WERI-Rb-1 (cell line): ENCODE measurements at regions not wholly inside any gene's neighbourhood (a gene's known extent, or its start where the extent isn't known, plus 50 kb on each side); places are given as distances from the start of the nearest gene placed in this dataset.

Source experiments
- DNase-seq: peaks from one replicate; pipeline ENCODE4 v3.0.0-alpha.2; 2020
- H3K27ac ChIP-seq: fragments of 250-450 bp; sonication (Bioruptor Pico); 2 replicates; pipeline ENCODE4 v1.5.1; 2020; ENCODE audit warnings: mild to moderate bottlenecking, moderate library complexity
- H3K27me3 ChIP-seq: fragments of 250-450 bp; sonication (Bioruptor Pico); 2 replicates; pipeline ENCODE4 v1.5.1; 2021; ENCODE audit warnings: mild to moderate bottlenecking, low read depth, moderate library complexity; ENCODE audit not compliant: insufficient read depth, severe bottlenecking
- H3K36me3 ChIP-seq: fragments of 250-450 bp; sonication (Bioruptor Pico); 2 replicates; pipeline ENCODE4 v1.5.1; 2020; ENCODE audit warnings: mild to moderate bottlenecking, moderate library complexity
- H3K4me3 ChIP-seq: 2 replicates; pipeline ENCODE4 v1.5.1; 2011; ENCODE audit warnings: low read depth, mild to moderate bottlenecking, control low read depth, low read length
- H3K9me3 ChIP-seq: fragments of 250-450 bp; sonication (Bioruptor Pico); 2 replicates; pipeline ENCODE4 v1.5.1; 2021; ENCODE audit warnings: mild to moderate bottlenecking, moderate library complexity; ENCODE audit not compliant: severe bottlenecking
- TF ChIP-seq, protein P1 (sequence below): IDR thresholded peaks from 2 replicates; pipeline ENCODE4 v1.5.1; 2011; ENCODE audit warnings: low read depth, mild to moderate bottlenecking, control low read depth, inconsistent platforms, low read length

DNA sequence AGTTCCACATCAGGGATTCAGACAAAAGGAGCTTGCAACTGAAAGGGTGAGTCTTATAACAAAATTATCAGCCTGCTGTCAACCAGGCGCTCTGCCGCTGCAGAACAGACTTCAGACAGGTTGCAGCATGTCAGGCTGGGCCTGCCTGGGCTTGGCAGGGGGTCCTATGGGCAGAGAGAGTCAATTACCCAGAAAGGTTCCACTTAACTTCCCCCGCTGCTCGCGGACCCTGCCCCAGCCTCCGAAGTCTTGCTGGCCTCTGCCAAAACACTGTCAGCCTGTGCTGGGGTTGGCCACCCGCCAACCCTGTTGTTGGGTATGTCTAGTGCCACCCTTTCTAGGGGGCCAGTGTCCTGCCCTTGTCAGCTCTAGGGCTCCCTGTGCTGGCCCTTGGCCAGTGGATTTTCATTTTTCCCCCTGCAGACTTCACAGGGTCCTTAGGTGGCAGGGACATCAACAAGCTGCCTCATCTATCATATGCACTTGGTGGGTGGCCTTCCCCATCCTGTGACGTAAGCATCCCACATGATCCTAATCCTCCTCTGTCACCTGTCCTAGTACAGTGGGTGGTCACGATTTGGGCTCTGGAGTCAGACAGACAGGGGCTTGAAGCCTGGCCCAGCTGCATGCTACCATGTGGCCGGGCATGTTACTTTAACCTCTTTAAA lies 166.5 kb upstream of the CADM1 start:
- Histone ChIP-seq H3K27me3 (no peaks in the 10 kb centered on the region), H3K27ac (no peak overlapping the region), H3K36me3 (no peaks in the 10 kb centered on the region), H3K4me3 (no peak overlapping the region), H3K9me3 (no peaks in the 10 kb centered on the region)
- TF ChIP-seq, protein P1, sequence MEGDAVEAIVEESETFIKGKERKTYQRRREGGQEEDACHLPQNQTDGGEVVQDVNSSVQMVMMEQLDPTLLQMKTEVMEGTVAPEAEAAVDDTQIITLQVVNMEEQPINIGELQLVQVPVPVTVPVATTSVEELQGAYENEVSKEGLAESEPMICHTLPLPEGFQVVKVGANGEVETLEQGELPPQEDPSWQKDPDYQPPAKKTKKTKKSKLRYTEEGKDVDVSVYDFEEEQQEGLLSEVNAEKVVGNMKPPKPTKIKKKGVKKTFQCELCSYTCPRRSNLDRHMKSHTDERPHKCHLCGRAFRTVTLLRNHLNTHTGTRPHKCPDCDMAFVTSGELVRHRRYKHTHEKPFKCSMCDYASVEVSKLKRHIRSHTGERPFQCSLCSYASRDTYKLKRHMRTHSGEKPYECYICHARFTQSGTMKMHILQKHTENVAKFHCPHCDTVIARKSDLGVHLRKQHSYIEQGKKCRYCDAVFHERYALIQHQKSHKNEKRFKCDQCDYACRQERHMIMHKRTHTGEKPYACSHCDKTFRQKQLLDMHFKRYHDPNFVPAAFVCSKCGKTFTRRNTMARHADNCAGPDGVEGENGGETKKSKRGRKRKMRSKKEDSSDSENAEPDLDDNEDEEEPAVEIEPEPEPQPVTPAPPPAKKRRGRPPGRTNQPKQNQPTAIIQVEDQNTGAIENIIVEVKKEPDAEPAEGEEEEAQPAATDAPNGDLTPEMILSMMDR: no peak
- DNase-seq: peak; percentile 24

GRCh38 chr11:115665958-115666357 lies 161.7 kb upstream of the CADM1 start:
- TF ChIP-seq, protein P1: no peak
- Histone ChIP-seq H3K36me3 (no peaks in the 10 kb centered on the region), H3K27ac (no peak overlapping the region), H3K4me3 (no peak overlapping the region), H3K9me3 (no peaks in the 10 kb centered on the region), H3K27me3 (no peaks in the 10 kb centered on the region)
- no peak for DNase-seq

DNA sequence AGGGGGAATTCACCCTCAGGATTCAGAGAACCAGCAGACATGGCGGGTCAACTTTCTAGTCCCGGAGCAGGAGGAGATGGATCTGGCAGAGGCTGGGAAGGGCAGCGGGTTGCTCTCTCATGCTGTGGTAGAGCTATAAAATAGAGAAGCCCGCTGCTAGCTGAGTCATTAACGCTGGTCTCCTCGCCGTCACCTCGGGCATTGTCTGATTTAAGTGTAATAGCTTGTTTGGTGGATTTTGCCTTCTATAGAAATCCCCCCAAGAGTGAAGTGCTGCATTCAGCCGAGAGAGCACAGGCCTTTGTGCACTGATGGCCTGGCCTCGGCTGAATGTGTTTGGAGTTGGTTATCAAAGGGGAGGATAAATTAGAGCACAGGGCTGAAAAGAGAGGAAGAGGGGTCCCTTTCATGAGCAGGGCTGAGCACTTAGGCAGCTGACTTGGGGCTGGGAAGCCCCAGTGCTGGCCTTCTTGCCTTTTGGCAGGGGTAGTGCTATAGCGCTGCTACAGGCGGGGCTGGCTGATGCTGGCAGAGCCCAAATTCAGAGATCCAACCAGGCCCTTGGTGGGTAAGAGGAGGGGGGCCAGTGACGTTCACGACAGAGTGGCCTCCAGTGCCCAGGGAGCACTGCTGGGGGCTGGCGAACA lies 161.1 kb upstream of the CADM1 start:
- Histone ChIP-seq H3K36me3 (no peaks in the 10 kb centered on the region), H3K4me3 (no peak overlapping the region), H3K9me3 (no peaks in the 10 kb centered on the region), H3K27ac (no peak overlapping the region), H3K27me3 (no peaks in the 10 kb centered on the region)
- no peak for DNase-seq
- TF ChIP-seq, protein P1: no peak

- Histone ChIP-seq H3K4me3 (no peak overlapping the region), H3K27me3 (peaks cover 9% of the 10 kb centered on the region), H3K36me3 (no peaks in the 10 kb centered on the region), H3K9me3 (no peaks in the 10 kb centered on the region), H3K27ac (no peak overlapping the region)
- no peak for DNase-seq
- TF ChIP-seq, protein P1: no peak
These were observed 160.1 kb upstream of the CADM1 start for GRCh38 chr11:115664313-115664712.

- Histone ChIP-seq H3K36me3 (no peaks in the 10 kb centered on the region), H3K27me3 (peaks cover 14% of the 10 kb centered on the region), H3K27ac (no peak overlapping the region), H3K9me3 (no peaks in the 10 kb centered on the region), H3K4me3 (no peak overlapping the region)
- TF ChIP-seq, protein P1: no peak
- no peak for DNase-seq
These were observed 159.6 kb upstream of the CADM1 start for GRCh38 chr11:115663790-115664189.
